ENCODE measurements at regions not wholly inside any gene's neighbourhood (a gene's known extent, or its start where the extent isn't known, plus 50 kb on each side); places are given as distances from the start of the nearest gene placed in this dataset.

GRCh38 chr13:46951516-46951915 lies 54.7 kb upstream of the HTR2A start:
- Histone ChIP-seq H3K27ac (ENCODE audit: low read length) (no peak overlapping the region), H3K4me3 (ENCODE audit: low read length) (no peak overlapping the region), H3K4me1 (ENCODE audit: control insufficient read depth, low read depth, low read length) (peaks cover 17% of the 10 kb centered on the region), H3K9me3 (ENCODE audit: control insufficient read depth, low read depth, low read length) (no peaks in the 10 kb centered on the region), H3K36me3 (ENCODE audit: control insufficient read depth, low read depth, low read length) (no peaks in the 10 kb centered on the region), H3K27me3 (ENCODE audit: control insufficient read depth, insufficient read depth, low read length) (no peaks in the 10 kb centered on the region), H3K9ac (ENCODE audit: low read length) (no peak overlapping the region)

- Histone ChIP-seq H3K36me3 (ENCODE audit: control insufficient read depth, low read depth, low read length) (no peaks in the 10 kb centered on the region), H3K4me1 (ENCODE audit: control insufficient read depth, low read depth, low read length) (peaks cover 21% of the 10 kb centered on the region), H3K9ac (ENCODE audit: low read length) (no peak overlapping the region), H3K27me3 (ENCODE audit: control insufficient read depth, insufficient read depth, low read length) (no peaks in the 10 kb centered on the region), H3K27ac (ENCODE audit: low read length) (no peak overlapping the region), H3K4me3 (ENCODE audit: low read length) (no peak overlapping the region), H3K9me3 (ENCODE audit: control insufficient read depth, low read depth, low read length) (peaks cover 17% of the 10 kb centered on the region)
Observed at GRCh38 chr13:46949211-46949610, 52.4 kb upstream of the HTR2A start.

GRCh38 chr13:46948338-46948737 lies 51.5 kb upstream of the HTR2A start:
- Histone ChIP-seq H3K4me3 (ENCODE audit: low read length) (no peak overlapping the region), H3K9me3 (ENCODE audit: control insufficient read depth, low read depth, low read length) (peaks cover 20% of the 10 kb centered on the region), H3K27ac (ENCODE audit: low read length) (peak overlapping the region; percentile 72), H3K27me3 (ENCODE audit: control insufficient read depth, insufficient read depth, low read length) (no peaks in the 10 kb centered on the region), H3K36me3 (ENCODE audit: control insufficient read depth, low read depth, low read length) (no peaks in the 10 kb centered on the region), H3K9ac (ENCODE audit: low read length) (no peak overlapping the region), H3K4me1 (ENCODE audit: control insufficient read depth, low read depth, low read length) (peaks cover 21% of the 10 kb centered on the region)

GRCh38 chr13:46947425-46948191 lies 50.8 kb upstream of the HTR2A start:
- peak overlapping the region; percentile 8 for H3K4me3 ChIP-seq (ENCODE audit: low read length)
- H3K27me3 ChIP-seq (ENCODE audit: control insufficient read depth, insufficient read depth, low read length), result no peaks in the 10 kb centered on the region

More at GRCh38 chr13:46947425-46948191, 50.8 kb upstream of the HTR2A start:
- Histone ChIP-seq H3K9ac (ENCODE audit: low read length) (peak overlapping the region; percentile 20), H3K36me3 (ENCODE audit: control insufficient read depth, low read depth, low read length) (no peaks in the 10 kb centered on the region), H3K4me1 (ENCODE audit: control insufficient read depth, low read depth, low read length) (peaks cover 21% of the 10 kb centered on the region), H3K27ac (ENCODE audit: low read length) (peak overlapping the region; percentile 72), H3K9me3 (ENCODE audit: control insufficient read depth, low read depth, low read length) (peaks cover 20% of the 10 kb centered on the region)

Data from iPS-18a (cell line).